ENCODE measurements at regions not wholly inside any gene's neighbourhood (a gene's known extent, or its start where the extent isn't known, plus 50 kb on each side); places are given as distances from the start of the nearest gene placed in this dataset.

- H3K27me3 ChIP-seq (ENCODE audit: insufficient read depth, low read depth, low read length): no peaks in the 10 kb centered on the region
- H3K4me3 ChIP-seq (ENCODE audit: low read length): no peak overlapping the region
- no peaks in the 10 kb centered on the region for H3K9me2 ChIP-seq (ENCODE audit: insufficient read depth, low read length)
- H3K27ac ChIP-seq (ENCODE audit: low read length): no peak overlapping the region
- no peaks in the 10 kb centered on the region for H3K79me2 ChIP-seq (replicated peaks; ENCODE audit: insufficient read depth, low read length)
- no peak overlapping the region for H3K9ac ChIP-seq (ENCODE audit: low read length)
- H3F3A ChIP-seq (ENCODE audit: insufficient read depth, low read length, poor library complexity, severe bottlenecking): no peaks in the 10 kb centered on the region
- no peak overlapping the region for H2AFZ ChIP-seq (ENCODE audit: low read depth, low read length)
- no peak overlapping the region for H3K4me2 ChIP-seq (ENCODE audit: low read length)
- no peaks in the 10 kb centered on the region for H3K36me3 ChIP-seq (ENCODE audit: insufficient read depth, low read length)
- no peaks in the 10 kb centered on the region for H3K9me3 ChIP-seq (ENCODE audit: low read length)
- H4K20me1 ChIP-seq (ENCODE audit: insufficient read depth): no peaks in the 10 kb centered on the region
- TF ChIP-seq SMC3 (conservative IDR thresholded peaks at IDR 0.05; ENCODE audit: poor library complexity) (no peak), REST (IDR thresholded peaks at IDR 0.05; ENCODE audit: borderline replicate concordance) (no peak), EZH2 (IDR thresholded peaks at IDR 0.05; ENCODE audit: borderline replicate concordance, insufficient read depth, low read length, poor library complexity, severe bottlenecking) (no peak), POLR2AphosphoS5 (IDR thresholded peaks at IDR 0.05) (no peak), EP300 (conservative IDR thresholded peaks at IDR 0.05; ENCODE audit: poor library complexity, severe bottlenecking) (no peak), MXI1 (conservative IDR thresholded peaks at IDR 0.05; ENCODE audit: poor library complexity, severe bottlenecking) (no peak)
These were observed 175.6 kb upstream of the THSD7A start for GRCh38 chr7:12007576-12007975.

- no peak overlapping the region for H3K4me3 ChIP-seq (ENCODE audit: low read length)
- no peak overlapping the region for H3K27ac ChIP-seq (ENCODE audit: low read length)
- TF ChIP-seq MXI1 (conservative IDR thresholded peaks at IDR 0.05; ENCODE audit: poor library complexity, severe bottlenecking): no peak
- TF ChIP-seq POLR2AphosphoS5 (IDR thresholded peaks at IDR 0.05): no peak
- TF ChIP-seq EZH2 (IDR thresholded peaks at IDR 0.05; ENCODE audit: borderline replicate concordance, insufficient read depth, low read length, poor library complexity, severe bottlenecking): no peak
- TF ChIP-seq SMC3 (conservative IDR thresholded peaks at IDR 0.05; ENCODE audit: poor library complexity): no peak
- no peak for TF ChIP-seq EP300 (conservative IDR thresholded peaks at IDR 0.05; ENCODE audit: poor library complexity, severe bottlenecking)
- TF ChIP-seq CTCF (IDR thresholded peaks at IDR 0.05; ENCODE audit: poor library complexity, severe bottlenecking): no peak
- H3K36me3 ChIP-seq (ENCODE audit: insufficient read depth, low read length): no peaks in the 10 kb centered on the region
- no peak overlapping the region for H3K9ac ChIP-seq (ENCODE audit: low read length)
- no peak overlapping the region for H2AFZ ChIP-seq (ENCODE audit: low read depth, low read length)
- no peaks in the 10 kb centered on the region for H3F3A ChIP-seq (ENCODE audit: insufficient read depth, low read length, poor library complexity, severe bottlenecking)
- H3K4me2 ChIP-seq (ENCODE audit: low read length): no peak overlapping the region
- no peaks in the 10 kb centered on the region for H3K9me2 ChIP-seq (ENCODE audit: insufficient read depth, low read length)
- H3K9me3 ChIP-seq (ENCODE audit: low read length): no peaks in the 10 kb centered on the region
- no peaks in the 10 kb centered on the region for H3K79me2 ChIP-seq (replicated peaks; ENCODE audit: insufficient read depth, low read length)
- no peaks in the 10 kb centered on the region for H3K27me3 ChIP-seq (ENCODE audit: insufficient read depth, low read depth, low read length)
- H4K20me1 ChIP-seq (ENCODE audit: insufficient read depth): no peaks in the 10 kb centered on the region
These were observed 182.0 kb upstream of the THSD7A start for GRCh38 chr7:12013983-12014382.

GRCh38 chr7:12016439-12016838 is 184.4 kb upstream of the THSD7A start:
- H2AFZ ChIP-seq (ENCODE audit: low read depth, low read length): no peak overlapping the region
- no peaks in the 10 kb centered on the region for H3K79me2 ChIP-seq (replicated peaks; ENCODE audit: insufficient read depth, low read length)
- H3K27ac ChIP-seq (ENCODE audit: low read length): no peak overlapping the region
- TF ChIP-seq MXI1 (conservative IDR thresholded peaks at IDR 0.05; ENCODE audit: poor library complexity, severe bottlenecking): no peak
- no peak for TF ChIP-seq RAD21 (conservative IDR thresholded peaks at IDR 0.05)
- no peak for TF ChIP-seq REST (IDR thresholded peaks at IDR 0.05; ENCODE audit: borderline replicate concordance)
- TF ChIP-seq SMC3 (conservative IDR thresholded peaks at IDR 0.05; ENCODE audit: poor library complexity): no peak
- TF ChIP-seq EP300 (conservative IDR thresholded peaks at IDR 0.05; ENCODE audit: poor library complexity, severe bottlenecking): no peak
- TF ChIP-seq EZH2 (IDR thresholded peaks at IDR 0.05; ENCODE audit: borderline replicate concordance, insufficient read depth, low read length, poor library complexity, severe bottlenecking): no peak
- TF ChIP-seq CTCF (IDR thresholded peaks at IDR 0.05; ENCODE audit: poor library complexity, severe bottlenecking): no peak
- TF ChIP-seq TAF1 (IDR thresholded peaks at IDR 0.05; ENCODE audit: low read depth): no peak
- no peak for TF ChIP-seq POLR2AphosphoS5 (IDR thresholded peaks at IDR 0.05)
- no peaks in the 10 kb centered on the region for H3K36me3 ChIP-seq (ENCODE audit: insufficient read depth, low read length)
- H3K9ac ChIP-seq (ENCODE audit: low read length): no peak overlapping the region
- H4K20me1 ChIP-seq (ENCODE audit: insufficient read depth): no peaks in the 10 kb centered on the region
- no peaks in the 10 kb centered on the region for H3K9me3 ChIP-seq (ENCODE audit: low read length)
- H3K27me3 ChIP-seq (ENCODE audit: insufficient read depth, low read depth, low read length): no peaks in the 10 kb centered on the region
- no peaks in the 10 kb centered on the region for H3K9me2 ChIP-seq (ENCODE audit: insufficient read depth, low read length)
- no peak overlapping the region for H3K4me2 ChIP-seq (ENCODE audit: low read length)
- no peaks in the 10 kb centered on the region for H3F3A ChIP-seq (ENCODE audit: insufficient read depth, low read length, poor library complexity, severe bottlenecking)
- H3K4me3 ChIP-seq (ENCODE audit: low read length): no peak overlapping the region
